ENCODE measurements at regions not wholly inside any gene's neighbourhood (a gene's known extent, or its start where the extent isn't known, plus 50 kb on each side); places are given as distances from the start of the nearest gene placed in this dataset.

- POLR2A ChIA-PET (ENCODE audit: partially characterized antibody), result no interaction called here
- H3K23ac ChIP-seq (ENCODE audit: insufficient read length), result no peak overlapping the region
- DNase-seq (ENCODE audit: low read depth in 1 of 2, low spot score in 2 of 2) (no peak), FAIRE-seq (no peak)
- CTCF ChIA-PET (ENCODE audit: partially characterized antibody), result interaction anchor here (0.8 kb wide), 1 partner anchor 998 kb away, joined by 3 read pairs; no protein-coding TSS in a partner anchor
- no peak overlapping the region for H2AFZ ChIP-seq (ENCODE audit: low read length)
- no peak overlapping the region for H2BK15ac ChIP-seq (ENCODE audit: low read length)
- H2BK5ac ChIP-seq (ENCODE audit: low read depth, low read length), result no peak overlapping the region
- no peak overlapping the region for H3K4me3 ChIP-seq (ENCODE audit: extremely low read depth in 1 of 4, insufficient read depth in 2 of 4, low read depth in 3 of 4, low read length in 4 of 4)
- H3K27me3 ChIP-seq (replicated peaks in 1 of 4; ENCODE audit: control insufficient read depth in 3 of 4, extremely low read depth in 1 of 4, insufficient read depth in 3 of 4, low read length in 3 of 4), result no peaks in the 10 kb centered on the region
- H3K79me2 ChIP-seq (ENCODE audit: control insufficient read depth in 1 of 2, insufficient read depth in 2 of 2, low read length in 2 of 2), result no peaks in the 10 kb centered on the region
- WGBS, 2 experiments (ENCODE audit: extremely low coverage in 1 of 2, insufficient coverage in 1 of 2, insufficient read length in 1 of 2, insufficient replicate concordance in 2 of 2, low coverage in 1 of 2, low lambda C conversion rate in 2 of 2, missing lambda C conversion rate in 1 of 2), result 92% methylated on average over 2 of the region's 2 CpGs; no CpG with 5 or more reads in 1 of the 2 experiments
- no peak overlapping the region for H3K14ac ChIP-seq (ENCODE audit: insufficient read length)
- H4K20me1 ChIP-seq (replicated peaks in 1 of 2; ENCODE audit: control insufficient read depth in 1 of 2, insufficient read depth in 2 of 2, low read length in 2 of 2), result no peaks in the 10 kb centered on the region
- H3K56ac ChIP-seq (replicated peaks; ENCODE audit: insufficient read length, low read depth, low read length), result no peak overlapping the region
- H3K4ac ChIP-seq (replicated peaks; ENCODE audit: insufficient read length, low read depth, low read length), result no peak overlapping the region
- TF ChIP-seq SP1 (IDR thresholded peaks at IDR 0.05; ENCODE audit: low read depth, low read length) (no peak), TBP (IDR thresholded peaks at IDR 0.05; ENCODE audit: low read depth, low read length) (no peak), CTCF (IDR thresholded peaks at IDR 0.05; ENCODE audit: control extremely low read depth in 1 of 3, insufficient read depth in 1 of 3, low read depth in 1 of 3, low read length in 3 of 3) (no peak), HDAC6 (IDR thresholded peaks at IDR 0.05; ENCODE audit: low read depth, low read length) (no peak)
- H3K9me3 ChIP-seq (ENCODE audit: insufficient read depth in 2 of 2, low read depth in 1 of 2, low read length in 1 of 2), result no peaks in the 10 kb centered on the region
- no peak overlapping the region for H2BK12ac ChIP-seq (ENCODE audit: low read depth, low read length)
- no peaks in the 10 kb centered on the region for H3K36me3 ChIP-seq (ENCODE audit: control insufficient read depth in 2 of 4, insufficient read depth in 4 of 4, low read length in 3 of 4)
- H4K5ac ChIP-seq (ENCODE audit: insufficient read length, low read depth, low read length), result no peak overlapping the region
- H3K9ac ChIP-seq (replicated peaks in 1 of 4; ENCODE audit: extremely low read depth in 1 of 4, low read depth in 3 of 4, low read length in 3 of 4), result no peak overlapping the region
- no peak overlapping the region for H2AK5ac ChIP-seq (ENCODE audit: low read depth, low read length)
- no peak overlapping the region for H4K8ac ChIP-seq (ENCODE audit: extremely low read depth, insufficient read depth, low read length)
- H3K4me2 ChIP-seq (ENCODE audit: insufficient read depth in 1 of 2, low read depth in 2 of 2, low read length in 2 of 2), result no peak overlapping the region
- no peaks in the 10 kb centered on the region for H3K4me1 ChIP-seq (replicated peaks in 1 of 4; ENCODE audit: control insufficient read depth in 3 of 4, insufficient read depth in 4 of 4, low read length in 3 of 4)
- no peak overlapping the region for H3K27ac ChIP-seq (ENCODE audit: low read depth, low read length)
- H3K23me2 ChIP-seq (ENCODE audit: low read depth, low read length), result no peaks in the 10 kb centered on the region
- H4K91ac ChIP-seq (replicated peaks; ENCODE audit: insufficient read length, low read length), result no peak overlapping the region
- no peak overlapping the region for H2BK120ac ChIP-seq (replicated peaks; ENCODE audit: low read depth, low read length)
- no peak overlapping the region for H2BK20ac ChIP-seq (ENCODE audit: low read length)
- no peak overlapping the region for H3K18ac ChIP-seq (ENCODE audit: extremely low read depth, low read length)
- no peaks in the 10 kb centered on the region for H3K79me1 ChIP-seq (ENCODE audit: low read depth, low read length)
These were observed 1154.3 kb downstream of the FAM181B start for GRCh38 chr11:81579339-81579738.

Measured in H1 (cell line).